Tibial artery (tissue), 4 donors: ENCODE measurements at regions not wholly inside any gene's neighbourhood (a gene's known extent, or its start where the extent isn't known, plus 50 kb on each side); places are given as distances from the start of the nearest gene placed in this dataset.

Experiments used
- DNase-seq, 2 donors: peaks; one replicate each; pipeline ENCODE4 v3.0.0-alpha.2; 2019
- H3K27ac ChIP-seq, 2 donors: fragments of 200-600 bp; sonication (generic) in 1 of 2; 1 replicate in 1 of 2; 2 replicates in 1 of 2; pipeline ENCODE4 v1.5.1; 2018 to 2019; ENCODE audit warnings: mild to moderate bottlenecking in 1 of 2
- H3K27me3 ChIP-seq, 2 donors: fragments of 200-600 bp; sonication (generic) in 1 of 2; one replicate each; pipeline versions ENCODE4 v1.5.1 to v1.6.0; 2016 to 2019
- H3K36me3 ChIP-seq, 3 donors: fragments of 200-600 bp; sonication (generic) in 2 of 3; one replicate each; pipeline ENCODE4 v1.5.1; 2016 to 2019; ENCODE audit warnings: mild to moderate bottlenecking in 2 of 3
- H3K4me1 ChIP-seq, 4 donors: fragments of 200-600 bp; sonication (generic) in 2 of 4; 1 replicate in 3 of 4; 2 replicates in 1 of 4; pipeline ENCODE4 v1.5.1; 2016 to 2019
- H3K4me3 ChIP-seq, 2 donors: fragments of 200-600 bp; sonication (generic) in 1 of 2; 1 replicate in 1 of 2; 2 replicates in 1 of 2; pipeline ENCODE4 v1.5.1; 2018 to 2019; ENCODE audit warnings: mild to moderate bottlenecking in 2 of 2
- H3K9me3 ChIP-seq, 3 donors: fragments of 200-600 bp; sonication (generic) in 1 of 3; one replicate each; pipeline ENCODE4 v1.5.1; 2016 to 2019
- intact Hi-C: fragments of 100-400 bp; cut with DNase I; formaldehyde crosslinking; loops from one replicate; pipeline ENCODE4 v1.15.0; 2023; ENCODE audit warnings: low total_unique reads
- TF ChIP-seq, protein P1 (sequence below), 2 experiments: fragments of 200-600 bp in 1 of 2; fragments of 450-650 bp in 1 of 2; IDR thresholded peaks; one replicate each; pipeline ENCODE4 v1.5.1; 2017 to 2019; ENCODE audit warnings: antibody characterized with exemption in 2 of 2, mild to moderate bottlenecking in 1 of 2, moderate library complexity in 1 of 2

- TF ChIP-seq, protein P1, sequence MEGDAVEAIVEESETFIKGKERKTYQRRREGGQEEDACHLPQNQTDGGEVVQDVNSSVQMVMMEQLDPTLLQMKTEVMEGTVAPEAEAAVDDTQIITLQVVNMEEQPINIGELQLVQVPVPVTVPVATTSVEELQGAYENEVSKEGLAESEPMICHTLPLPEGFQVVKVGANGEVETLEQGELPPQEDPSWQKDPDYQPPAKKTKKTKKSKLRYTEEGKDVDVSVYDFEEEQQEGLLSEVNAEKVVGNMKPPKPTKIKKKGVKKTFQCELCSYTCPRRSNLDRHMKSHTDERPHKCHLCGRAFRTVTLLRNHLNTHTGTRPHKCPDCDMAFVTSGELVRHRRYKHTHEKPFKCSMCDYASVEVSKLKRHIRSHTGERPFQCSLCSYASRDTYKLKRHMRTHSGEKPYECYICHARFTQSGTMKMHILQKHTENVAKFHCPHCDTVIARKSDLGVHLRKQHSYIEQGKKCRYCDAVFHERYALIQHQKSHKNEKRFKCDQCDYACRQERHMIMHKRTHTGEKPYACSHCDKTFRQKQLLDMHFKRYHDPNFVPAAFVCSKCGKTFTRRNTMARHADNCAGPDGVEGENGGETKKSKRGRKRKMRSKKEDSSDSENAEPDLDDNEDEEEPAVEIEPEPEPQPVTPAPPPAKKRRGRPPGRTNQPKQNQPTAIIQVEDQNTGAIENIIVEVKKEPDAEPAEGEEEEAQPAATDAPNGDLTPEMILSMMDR (IDR thresholded peaks at IDR 0.05), result no peak
- no peak overlapping the region for H3K27ac ChIP-seq
- DNase-seq, result no peak
- no peaks in the 10 kb centered on the region for H3K4me1 ChIP-seq
- H3K9me3 ChIP-seq, result peaks cover 0 to 9% (median 0%) of the 10 kb centered on the region in 3 donors
- H3K36me3 ChIP-seq, result no peaks in the 10 kb centered on the region
- intact Hi-C loops, result no loop called here
- H3K27me3 ChIP-seq, result no peaks in the 10 kb centered on the region
- no peak overlapping the region for H3K4me3 ChIP-seq
These were observed 332.2 kb upstream of the MTPN start for GRCh38 chr7:136309407-136309806.

GRCh38 chr7:136308230-136308629 is 331.1 kb upstream of the MTPN start:
- Histone ChIP-seq H3K36me3 (no peaks in the 10 kb centered on the region), H3K27ac (no peak overlapping the region), H3K4me1 (no peaks in the 10 kb centered on the region), H3K4me3 (no peak overlapping the region), H3K27me3 (no peaks in the 10 kb centered on the region), H3K9me3 (peaks cover 0 to 9% (median 0%) of the 10 kb centered on the region in 3 donors)
- DNase-seq, result no peak
- intact Hi-C loops, result no loop called here
- TF ChIP-seq, protein P1 (IDR thresholded peaks at IDR 0.05), result no peak

DNA sequence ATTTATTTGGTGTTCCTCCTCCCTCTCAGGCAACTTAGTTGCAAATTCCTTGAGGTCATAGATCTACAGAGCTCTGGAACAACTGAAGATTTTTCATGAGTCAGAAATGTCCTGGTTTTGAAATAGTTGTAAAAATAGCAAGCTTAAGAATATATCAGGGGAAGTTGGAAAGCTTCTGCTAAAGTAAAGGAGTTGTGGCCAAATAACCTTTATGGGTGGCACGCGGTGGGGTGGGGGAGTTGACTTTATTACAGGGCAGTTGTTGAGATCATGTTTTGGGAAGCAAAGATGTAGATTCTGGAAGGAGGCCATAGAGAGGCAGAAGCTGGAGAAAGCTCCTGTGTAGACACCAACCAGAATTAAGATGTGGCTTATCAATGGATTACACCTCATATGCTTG is 326.0 kb upstream of the MTPN start:
- Histone ChIP-seq H3K9me3 (peaks cover 0 to 9% (median 0%) of the 10 kb centered on the region in 3 donors), H3K36me3 (no peaks in the 10 kb centered on the region), H3K4me1 (no peaks in the 10 kb centered on the region), H3K27ac (no peak overlapping the region), H3K4me3 (no peak overlapping the region), H3K27me3 (no peaks in the 10 kb centered on the region)
- TF ChIP-seq, protein P1 (IDR thresholded peaks at IDR 0.05), result no peak
- DNase-seq, result peak in 1 of 2 donors; percentile 25
- intact Hi-C loops, result no loop called here

DNA sequence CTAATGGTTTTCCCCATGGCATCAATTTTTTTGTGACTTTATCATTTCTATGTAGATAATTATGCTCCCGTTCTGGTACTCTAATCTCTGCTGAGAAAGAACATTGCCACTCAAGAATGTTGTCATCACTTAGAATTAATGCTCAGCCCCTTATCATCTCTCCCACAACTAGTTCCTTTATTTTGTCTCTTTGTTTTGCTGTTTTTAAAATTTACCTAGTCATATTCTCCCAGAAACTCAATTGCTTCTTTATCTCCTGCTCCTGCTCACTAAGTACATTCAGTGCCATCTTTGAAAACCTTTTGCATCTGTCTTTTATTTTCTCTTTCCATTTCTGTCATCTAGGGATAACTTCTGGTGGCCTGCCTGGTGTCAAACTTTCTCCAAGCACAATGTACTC is 324.9 kb upstream of the MTPN start:
- H3K4me3 ChIP-seq, result no peak overlapping the region
- no peak for DNase-seq
- H3K36me3 ChIP-seq, result no peaks in the 10 kb centered on the region
- H3K9me3 ChIP-seq, result peaks cover 0 to 4% (median 0%) of the 10 kb centered on the region in 3 donors
- intact Hi-C loops, result no loop called here
- no peaks in the 10 kb centered on the region for H3K4me1 ChIP-seq
- no peak overlapping the region for H3K27ac ChIP-seq
- no peaks in the 10 kb centered on the region for H3K27me3 ChIP-seq
- TF ChIP-seq, protein P1 (IDR thresholded peaks at IDR 0.05), result no peak

- Histone ChIP-seq H3K27me3 (no peaks in the 10 kb centered on the region), H3K4me1 (no peaks in the 10 kb centered on the region), H3K36me3 (no peaks in the 10 kb centered on the region), H3K9me3 (no peaks in the 10 kb centered on the region), H3K4me3 (no peak overlapping the region), H3K27ac (no peak overlapping the region)
- DNase-seq, result no peak
- intact Hi-C loops, result no loop called here
- TF ChIP-seq, protein P1 (IDR thresholded peaks at IDR 0.05), result no peak
These were observed 317.8 kb upstream of the MTPN start for GRCh38 chr7:136294977-136295376.

DNA sequence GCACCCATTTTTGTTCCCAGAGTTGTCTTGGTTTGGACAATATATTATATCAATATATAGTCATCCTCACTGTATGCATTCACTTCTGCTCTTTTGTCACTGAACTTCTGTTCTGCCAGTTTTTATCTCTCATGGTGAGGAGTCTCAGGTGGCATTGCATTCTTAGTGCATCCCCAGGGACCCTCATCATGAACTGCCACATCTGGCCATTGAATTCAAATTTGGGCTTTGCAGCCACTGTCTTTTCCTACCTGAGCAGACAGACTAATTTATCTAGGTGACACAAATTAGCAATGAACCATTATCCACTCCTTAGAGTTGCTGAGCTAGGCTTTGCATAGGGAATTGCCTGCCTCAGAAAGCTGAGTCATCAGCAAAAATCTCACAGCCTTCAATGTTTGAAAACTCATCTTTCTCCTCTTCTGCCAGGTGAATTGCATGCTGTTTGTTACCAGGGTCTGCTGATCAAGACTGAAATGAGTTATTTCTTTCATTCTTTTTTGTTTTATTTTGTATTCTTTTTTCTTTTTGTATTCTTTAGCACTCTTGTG is 316.8 kb upstream of the MTPN start:
- Histone ChIP-seq H3K27ac (no peak overlapping the region), H3K4me3 (no peak overlapping the region), H3K27me3 (no peaks in the 10 kb centered on the region), H3K9me3 (no peaks in the 10 kb centered on the region), H3K36me3 (no peaks in the 10 kb centered on the region), H3K4me1 (no peaks in the 10 kb centered on the region)
- TF ChIP-seq, protein P1 (IDR thresholded peaks at IDR 0.05), result no peak
- no peak for DNase-seq
- intact Hi-C loops, result no loop called here
